GM19463 (cell line): ENCODE measurements at regions not wholly inside any gene's neighbourhood (a gene's known extent, or its start where the extent isn't known, plus 50 kb on each side); places are given as distances from the start of the nearest gene placed in this dataset.
"Not testable (repeated sequence)": the region's sequence is repeated elsewhere in the genome, so short reads cannot be mapped to it uniquely, and the experiment has no call there.

Experiments
- ATAC-seq: cut with Tn5 transposase; IDR thresholded peaks from one replicate; pipeline ENCODE4 v1.9.1; 2021; ENCODE audit warnings: mild to moderate bottlenecking, moderate library complexity; ENCODE audit not compliant: unreplicated experiment

DNA sequence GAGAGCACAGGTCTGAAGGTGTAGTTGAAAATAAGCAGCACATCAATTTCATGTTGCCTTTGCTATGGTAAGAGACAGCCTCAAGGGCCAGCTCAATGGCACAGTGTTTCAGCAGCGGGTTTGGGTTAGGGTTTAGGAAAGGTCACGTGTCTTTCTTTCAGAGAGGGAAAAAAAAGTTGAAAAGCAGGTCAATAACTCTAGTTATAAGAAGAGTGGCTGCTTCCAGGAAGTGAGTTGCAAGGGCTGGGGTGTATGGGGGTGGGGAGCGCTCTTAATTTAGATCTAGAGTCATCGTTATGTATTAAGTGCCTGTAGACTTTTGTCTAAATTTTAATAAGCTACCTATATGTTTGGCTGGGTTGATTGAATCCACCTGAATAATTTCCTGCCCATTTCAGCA, 118.5 kb upstream of the SPAG17 start:
- ATAC-seq: no peak

DNA sequence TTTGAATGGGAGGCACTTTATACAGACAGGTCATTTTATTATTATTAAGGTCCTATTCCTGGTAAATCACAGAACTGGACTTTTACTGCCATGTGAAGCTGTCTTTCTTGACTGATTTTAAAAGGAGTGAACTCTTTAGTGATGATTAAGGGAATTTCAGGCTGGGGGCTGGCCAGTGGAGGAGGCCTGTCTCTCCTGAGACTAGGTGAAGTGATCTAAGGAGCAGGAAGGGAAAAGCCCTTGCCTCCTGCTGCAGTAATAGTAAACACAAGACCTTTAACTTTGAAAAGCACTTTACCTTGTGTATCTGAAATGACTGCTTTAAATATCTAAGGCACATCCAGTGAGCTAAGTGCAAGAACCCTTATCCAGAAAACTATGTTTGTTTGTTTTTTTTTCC, 118.0 kb upstream of the SPAG17 start:
- ATAC-seq: no peak

DNA sequence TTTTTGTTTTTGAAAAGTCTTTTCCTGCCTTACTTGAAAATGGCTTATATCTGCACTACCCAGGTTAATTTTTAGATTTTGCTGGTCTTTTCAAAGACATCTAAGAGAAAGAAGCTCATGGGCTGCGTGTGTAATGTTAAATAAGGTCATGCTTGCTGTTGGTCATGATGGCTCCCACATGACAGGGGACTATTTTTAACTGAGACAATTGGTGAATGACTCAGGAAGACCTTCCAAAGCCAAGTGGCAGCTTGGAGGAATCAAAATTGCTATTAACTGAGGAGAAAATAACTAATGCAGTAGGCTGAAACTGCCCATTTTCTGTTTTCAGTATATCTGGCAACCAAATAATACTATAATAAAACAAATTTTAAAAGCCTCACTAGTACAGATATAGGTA, 117.1 kb upstream of the SPAG17 start:
- ATAC-seq: no peak

DNA sequence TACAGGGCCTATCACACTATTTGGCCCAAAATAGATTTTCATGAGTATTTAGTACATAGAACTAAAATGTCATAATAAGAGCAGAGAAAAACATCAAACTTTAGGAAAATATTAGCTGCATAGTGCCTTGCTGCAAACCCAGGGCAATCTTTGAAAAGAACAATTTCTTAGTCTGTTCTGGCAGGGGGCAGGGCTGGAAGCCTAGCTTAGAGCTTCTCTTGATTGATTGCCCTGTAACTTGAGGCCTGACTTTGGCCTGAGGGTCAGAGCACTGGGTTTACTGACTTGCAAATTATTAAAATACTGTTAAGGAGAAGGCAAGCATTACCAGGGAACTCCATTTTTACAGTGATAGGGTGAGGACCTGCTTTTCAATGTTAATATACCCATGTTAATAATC, 115.8 kb upstream of the SPAG17 start:
- no peak for ATAC-seq

DNA sequence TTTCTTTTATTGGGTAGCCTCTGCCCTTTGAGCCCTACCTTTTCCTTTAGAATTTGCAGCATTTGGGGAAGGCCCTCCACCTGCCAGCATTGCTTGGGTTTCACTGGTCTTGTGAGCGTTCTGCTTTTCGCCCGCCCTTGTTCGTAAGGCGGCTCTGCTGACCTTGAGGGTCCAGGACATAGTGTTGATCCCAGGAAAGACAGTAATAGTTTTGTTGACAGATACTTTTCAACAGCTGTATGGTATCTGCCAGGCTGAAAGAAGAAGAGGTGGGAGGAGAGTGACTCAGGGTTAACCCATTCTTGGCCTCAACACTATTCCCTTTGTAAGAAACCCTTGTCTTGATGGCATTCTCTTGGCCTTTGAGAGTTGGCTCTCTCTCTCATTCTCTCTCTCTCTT, 113.4 kb upstream of the SPAG17 start:
- no peak for ATAC-seq

DNA sequence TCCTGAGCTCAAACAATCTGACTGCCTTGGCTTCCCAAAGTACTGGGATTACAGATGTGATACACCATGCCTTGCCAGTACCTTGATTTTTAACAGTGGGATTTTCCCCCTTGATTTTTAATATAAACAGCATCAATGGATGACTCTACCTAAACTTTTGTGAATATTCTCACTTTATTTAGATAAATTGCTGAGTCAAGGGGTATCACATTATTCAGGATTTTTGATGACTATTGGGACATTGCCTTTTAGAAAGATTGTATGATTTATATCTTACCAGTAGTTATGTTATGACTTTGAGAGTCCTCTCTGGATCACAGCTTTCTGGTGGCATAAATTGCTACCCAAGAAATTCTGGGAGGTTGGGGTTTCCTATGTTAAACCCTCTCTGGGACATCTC, 112.5 kb upstream of the SPAG17 start:
- ATAC-seq: no peak

DNA sequence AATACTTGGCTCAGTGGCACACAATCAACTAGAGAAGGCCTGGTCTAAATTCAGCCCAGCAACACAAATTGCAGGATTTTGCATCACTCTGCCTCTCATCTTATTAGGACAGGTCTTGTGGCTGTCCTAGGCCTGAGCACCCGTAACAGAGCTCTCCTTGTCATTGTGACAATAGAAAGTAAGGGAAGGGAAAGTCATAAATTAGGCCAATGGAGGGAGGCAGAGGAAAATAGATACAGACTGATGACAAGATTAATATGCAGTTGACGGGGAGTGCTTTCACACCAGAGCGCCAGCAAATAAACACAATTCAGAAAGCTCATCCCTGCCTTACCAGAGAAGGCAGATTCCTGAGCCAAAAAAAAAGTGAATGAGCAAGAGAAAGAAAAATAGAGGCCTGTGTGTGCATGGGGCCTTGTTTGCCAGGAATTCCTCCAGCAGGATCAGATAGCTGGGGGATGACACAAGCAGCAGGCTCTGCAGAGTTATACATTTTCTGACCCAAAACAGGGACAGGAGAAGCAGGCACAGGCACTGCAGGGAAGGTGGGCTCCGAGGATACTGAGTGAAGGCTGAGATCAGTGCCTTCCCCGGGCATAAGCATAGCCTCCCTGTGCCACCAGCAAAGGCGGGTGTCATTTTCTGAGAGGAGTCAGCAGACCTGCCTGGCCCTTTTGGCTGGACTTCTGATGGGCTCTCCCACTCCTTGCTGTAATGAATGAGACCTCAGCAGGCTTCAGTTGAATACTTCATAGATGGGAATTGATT, 110.0 kb upstream of the SPAG17 start:
- ATAC-seq: no peak

DNA sequence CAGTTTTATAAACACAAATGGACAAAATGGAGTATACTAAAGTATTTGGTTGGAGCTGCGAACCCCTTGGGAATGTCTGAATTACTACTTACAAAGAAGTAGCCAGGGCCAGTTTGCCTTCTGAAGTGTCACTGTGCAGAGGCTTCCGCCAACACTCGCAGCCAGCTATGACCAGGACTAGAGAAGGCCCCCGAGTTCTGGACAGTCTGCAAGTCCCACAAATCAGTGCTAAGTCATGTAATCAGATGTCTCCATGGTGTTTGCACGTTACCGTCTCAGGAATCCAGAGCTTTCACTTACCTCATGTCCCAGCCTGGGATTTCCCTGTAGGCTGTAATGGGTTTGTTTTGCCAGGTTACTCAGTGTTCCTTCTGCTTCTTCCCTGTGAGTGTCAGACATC, 106.6 kb upstream of the SPAG17 start:
- ATAC-seq: no peak

DNA sequence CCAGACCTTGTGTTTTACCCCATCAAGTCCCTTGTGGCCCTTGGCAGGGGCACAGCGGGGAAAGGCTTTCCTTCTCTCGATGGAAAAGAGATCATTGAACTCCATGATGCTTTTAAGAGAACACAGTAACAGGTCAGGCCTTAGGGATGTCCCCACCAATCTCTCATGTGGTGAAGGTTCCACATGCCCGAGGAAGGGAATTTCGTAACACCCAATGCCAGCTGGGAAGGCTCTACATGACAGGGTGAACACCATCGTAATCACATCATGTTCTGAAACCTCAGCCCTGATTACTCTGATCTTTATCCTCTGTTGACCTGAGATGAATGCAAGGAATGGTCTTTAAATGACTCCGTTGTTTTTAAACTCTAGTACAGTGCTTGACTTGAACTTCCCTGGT, 105.5 kb upstream of the SPAG17 start:
- ATAC-seq: no peak

DNA sequence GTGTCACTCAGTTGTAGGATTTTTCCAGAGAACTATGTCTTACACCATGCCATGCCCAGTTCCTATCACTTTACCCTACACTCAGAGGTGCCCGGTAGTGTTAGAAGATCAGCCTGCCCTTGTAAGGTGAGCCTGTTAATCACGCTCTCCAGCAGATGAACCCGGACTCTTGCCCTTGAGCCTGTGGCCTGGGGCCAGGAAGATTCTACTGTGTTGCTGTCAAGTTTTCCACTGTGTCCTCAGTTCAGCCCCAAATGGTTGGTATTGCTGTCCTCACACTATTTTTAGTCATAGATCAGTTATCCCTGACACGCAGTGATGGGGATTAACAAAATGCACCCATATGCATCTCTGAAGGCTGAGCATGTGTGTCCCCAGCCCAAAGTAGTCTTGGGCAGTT, 105.0 kb upstream of the SPAG17 start:
- ATAC-seq: no peak

DNA sequence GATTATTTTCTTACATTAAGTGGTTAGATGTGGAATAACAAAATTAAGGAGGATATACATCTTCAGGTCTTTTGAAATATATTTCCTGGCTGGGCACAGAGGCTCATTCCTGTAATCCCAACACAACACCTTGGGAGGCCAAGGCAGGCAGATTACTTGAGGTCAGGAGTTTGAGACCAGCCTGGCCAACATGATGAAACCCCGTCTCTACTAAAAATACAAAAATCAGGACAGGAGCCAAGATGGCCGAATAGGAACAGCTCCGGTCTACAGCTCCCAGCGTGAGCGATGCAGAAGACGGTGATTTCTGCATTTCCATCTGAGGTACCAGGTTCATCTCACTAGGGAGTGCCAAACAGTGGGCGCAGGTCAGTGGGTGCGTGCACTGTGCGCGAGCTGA, 95.6 kb upstream of the SPAG17 start:
- not testable (repeated sequence) for ATAC-seq

DNA sequence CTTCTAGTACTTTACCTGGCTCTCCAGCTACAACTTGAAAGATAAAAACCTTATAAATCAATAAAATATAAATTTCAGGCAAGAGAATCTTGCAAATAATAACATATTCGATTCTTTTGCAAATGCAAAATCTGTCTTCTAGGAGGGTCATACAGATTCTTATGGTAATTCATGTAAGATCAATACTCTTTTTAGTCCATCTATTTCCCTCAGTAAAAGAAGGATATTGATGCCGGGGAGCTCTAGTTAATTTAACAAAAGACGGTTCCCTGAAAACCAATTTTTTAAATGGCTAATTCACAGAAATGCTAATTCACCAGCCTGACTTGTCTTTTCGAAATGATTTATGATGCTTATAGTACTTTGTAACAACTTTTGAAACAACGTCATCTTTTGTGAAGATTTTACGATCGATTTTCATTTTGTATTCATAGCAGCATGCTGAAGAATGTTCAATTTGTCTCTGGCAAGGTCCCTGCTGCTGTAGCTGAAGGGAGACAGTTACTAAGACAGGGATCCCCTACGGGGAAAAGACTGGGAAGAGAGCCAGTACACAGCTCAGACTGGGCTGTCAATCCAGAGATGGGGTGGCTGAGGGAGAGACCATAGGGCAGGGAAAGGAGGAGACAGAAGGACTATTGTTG, 90.6 kb upstream of the SPAG17 start:
- ATAC-seq: no peak

DNA sequence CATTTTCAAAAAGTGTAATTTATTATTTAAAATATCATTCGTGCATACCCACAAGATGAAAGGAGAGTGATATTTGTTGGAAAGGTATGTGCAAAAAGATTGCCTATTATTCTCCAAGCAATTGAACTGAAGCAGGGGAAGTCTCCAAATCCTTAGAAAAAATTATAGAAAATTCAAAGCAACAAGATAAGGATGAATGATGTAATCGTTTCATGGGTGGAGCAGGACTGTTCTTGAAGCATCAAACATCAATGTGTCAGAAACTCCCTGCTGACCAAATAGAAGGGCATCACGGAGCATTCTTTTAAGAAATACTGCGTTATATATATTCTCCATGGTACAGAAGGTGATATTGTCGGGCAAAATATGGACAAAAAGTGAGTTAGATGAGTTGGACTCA, 87.9 kb upstream of the SPAG17 start:
- ATAC-seq: no peak

DNA sequence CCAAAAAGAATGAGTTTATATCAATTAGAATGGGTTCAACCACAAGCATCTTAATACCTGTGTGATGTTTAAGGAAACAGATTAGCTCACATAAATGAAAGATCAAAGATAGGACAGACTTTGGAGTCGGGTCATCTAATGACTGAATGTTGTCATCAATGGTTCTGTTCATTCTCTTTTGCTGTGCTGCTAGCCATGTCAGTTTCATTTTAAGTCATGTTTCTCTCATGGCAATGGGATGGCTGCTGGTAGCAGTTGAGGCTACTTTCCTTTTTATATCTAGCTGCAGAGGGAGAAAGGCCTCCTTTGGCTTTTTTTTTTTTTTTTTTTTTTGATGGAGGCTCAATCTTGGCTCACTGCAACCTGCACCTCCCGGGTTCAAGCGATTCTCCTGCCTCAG, 86.9 kb upstream of the SPAG17 start:
- no peak for ATAC-seq

DNA sequence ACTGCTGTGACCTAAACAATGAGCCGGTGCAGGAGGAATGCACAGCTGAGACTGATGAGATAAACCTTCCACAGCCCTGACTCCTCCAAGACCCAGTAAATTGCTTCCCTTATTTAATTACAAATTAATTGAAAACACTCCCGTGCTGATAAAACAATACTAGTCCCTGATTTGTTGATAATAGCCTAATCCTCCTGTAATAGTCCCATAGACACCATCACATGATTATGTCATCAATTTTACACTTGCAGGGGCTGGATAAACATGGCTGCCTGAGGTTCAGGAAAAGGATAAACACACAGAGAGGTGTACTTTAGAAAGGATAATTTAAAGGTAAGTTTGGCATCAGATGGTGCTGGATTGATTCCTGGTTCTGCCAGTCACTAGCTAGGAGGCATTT, 84.6 kb upstream of the SPAG17 start:
- no peak for ATAC-seq

DNA sequence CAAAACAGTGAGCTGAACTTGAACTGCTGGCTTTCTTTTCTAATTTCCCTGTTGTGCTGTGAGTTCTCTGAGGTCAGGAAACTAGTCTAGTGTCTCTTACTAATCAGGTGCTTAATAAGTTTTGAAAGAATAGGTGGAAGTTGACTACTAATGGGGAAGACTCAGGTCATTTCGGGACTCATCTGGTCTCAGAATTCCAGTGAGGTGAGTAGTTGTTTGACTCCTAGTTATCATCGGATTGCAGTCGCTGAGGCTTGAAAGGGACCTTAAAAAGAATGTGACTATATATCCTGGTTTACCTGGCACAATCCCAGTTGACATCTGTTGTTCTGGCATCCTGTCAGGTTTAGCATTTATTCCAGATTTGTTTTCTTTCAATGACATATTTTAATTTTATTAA, 81.4 kb upstream of the SPAG17 start:
- ATAC-seq: no peak

DNA sequence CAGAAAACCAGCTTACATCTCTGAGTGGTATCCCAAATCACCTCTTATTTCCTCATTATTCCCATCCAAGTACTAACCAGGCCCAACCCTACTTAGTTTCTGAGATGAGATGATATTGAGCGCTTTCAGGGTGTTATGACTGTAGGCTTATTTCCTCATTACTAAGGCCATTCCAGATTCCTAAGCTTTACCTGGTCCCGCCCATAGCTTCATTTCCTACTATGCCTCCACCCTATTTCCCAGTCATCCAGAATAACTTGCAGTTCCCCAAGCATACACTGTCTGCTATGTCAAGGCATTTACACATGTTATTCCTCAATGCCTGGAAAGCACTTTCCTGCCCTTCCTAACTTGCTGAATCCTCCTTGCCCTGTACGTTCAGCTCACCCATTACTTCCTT, 79.3 kb upstream of the SPAG17 start:
- ATAC-seq: no peak

DNA sequence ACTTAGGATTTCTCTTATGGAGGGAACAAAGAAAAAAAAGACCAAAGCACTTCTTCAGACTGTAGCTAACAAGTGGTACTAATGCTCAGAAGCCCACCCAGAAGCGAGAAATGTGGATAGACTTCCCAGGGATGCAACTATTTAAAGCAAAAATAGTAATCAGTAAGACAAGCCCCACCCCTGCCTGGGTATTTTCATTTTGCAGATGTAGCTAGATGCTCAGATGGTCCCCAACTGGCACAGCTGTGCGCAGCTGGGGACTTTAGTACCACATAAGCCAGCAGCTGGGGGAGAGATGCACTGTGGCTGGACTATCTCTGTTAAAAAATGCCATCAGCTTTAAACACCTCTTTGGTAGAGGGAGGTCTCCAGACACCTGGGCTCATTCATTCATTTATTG, 77.8 kb upstream of the SPAG17 start:
- no peak for ATAC-seq

DNA sequence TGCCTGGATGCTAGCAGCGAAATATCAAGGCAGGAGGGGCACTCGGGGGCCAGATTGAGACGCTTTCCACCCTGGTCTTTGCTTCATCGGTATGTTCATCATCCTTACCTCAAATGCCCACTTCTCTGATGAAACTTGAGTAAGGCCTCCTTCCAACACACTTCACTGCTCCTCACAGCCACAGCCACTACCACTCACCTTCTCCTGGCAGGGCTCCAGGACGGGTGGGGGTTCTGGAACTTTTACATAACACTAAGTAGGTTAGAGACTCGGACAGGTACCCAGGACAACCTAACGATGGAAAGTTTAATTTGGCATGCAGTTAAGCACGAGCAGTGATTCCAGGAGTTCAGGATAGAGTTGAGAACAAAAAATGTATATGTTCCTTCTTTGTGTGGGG, 73.9 kb upstream of the SPAG17 start:
- ATAC-seq: no peak

DNA sequence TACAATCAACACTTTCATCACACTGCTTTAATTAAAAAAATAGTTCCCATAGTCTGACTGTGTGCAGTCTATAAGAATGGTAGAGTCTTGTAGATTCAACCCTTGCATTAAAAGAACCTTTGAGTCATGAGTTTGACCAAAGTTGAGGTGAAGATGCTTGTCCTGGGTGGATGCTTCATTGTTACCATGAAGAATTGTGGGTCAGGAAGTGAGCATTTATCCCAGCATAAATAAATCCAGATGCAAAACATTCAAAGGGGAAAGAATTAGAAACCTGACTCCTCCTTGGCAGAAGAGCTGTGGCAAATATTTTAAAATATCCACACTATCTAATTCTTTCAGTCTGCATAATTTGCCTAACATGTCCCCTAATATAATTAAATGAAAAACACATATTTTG, 72.9 kb upstream of the SPAG17 start:
- no peak for ATAC-seq

DNA sequence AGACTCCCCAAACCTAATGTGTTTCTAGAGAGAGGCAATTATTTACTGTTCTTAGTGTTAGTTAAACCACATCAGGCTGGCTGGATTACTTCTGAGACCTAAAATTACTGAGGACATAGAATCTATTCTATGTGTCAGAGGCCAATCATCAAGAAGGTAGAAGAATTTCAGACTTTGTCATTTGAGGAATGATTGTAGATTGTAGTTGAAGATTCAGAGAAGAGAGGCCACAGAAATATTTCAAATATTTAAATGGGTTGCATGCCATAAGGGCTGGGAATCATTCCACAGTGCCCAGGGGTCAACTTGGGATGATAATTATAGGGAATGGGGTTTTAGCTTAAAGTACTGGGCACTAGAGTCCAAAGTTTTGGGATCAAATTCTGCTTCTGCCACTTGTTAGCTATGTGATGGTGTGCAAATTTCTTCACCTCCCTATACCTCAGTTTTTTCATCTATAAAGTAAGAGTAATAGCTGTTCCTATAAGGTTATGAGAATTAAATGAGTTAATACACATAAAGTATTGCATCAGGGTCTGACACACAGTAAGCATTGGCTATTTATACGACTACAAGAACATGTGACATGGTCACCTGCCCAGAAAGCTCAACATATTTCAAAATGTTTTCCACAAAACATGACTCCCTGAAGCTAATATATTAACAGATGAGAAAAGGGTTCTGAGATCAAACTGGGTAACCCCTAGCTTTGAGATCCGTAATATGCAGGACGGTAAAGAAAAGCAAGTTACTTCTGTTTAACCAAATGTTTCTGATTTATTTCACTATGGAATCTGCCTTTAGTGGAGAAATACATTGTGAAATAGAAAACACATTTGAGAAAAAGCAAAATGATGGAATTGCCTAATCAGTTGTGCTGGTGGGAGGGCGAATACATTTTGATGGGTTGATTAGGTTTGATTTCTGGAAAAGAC, 69.7 kb upstream of the SPAG17 start:
- no peak for ATAC-seq

DNA sequence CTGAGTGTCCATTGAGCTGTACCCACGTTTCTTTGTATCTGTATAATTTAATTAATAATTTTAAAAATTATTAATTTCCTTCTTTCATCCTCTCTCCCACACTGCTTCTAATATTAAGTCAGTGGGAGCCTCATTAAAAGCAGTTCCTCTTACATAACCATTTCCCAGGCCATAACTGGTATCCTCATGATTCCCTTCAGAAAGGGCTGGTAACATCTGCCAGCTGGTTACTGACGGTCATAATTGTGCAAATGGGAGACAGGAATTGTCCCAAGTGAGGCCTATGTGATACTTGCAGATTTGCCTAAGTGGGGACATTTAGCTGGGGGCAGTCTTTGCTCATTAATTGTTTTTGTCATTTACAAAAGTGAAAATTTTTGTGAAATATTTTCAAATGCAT, 69.0 kb upstream of the SPAG17 start:
- ATAC-seq: no peak
